ENCODE measurements at regions not wholly inside any gene's neighbourhood (a gene's known extent, or its start where the extent isn't known, plus 50 kb on each side); places are given as distances from the start of the nearest gene placed in this dataset.
A peak's percentile ranks its signal among the peaks of the same experiment; 100 is the strongest.

DNA sequence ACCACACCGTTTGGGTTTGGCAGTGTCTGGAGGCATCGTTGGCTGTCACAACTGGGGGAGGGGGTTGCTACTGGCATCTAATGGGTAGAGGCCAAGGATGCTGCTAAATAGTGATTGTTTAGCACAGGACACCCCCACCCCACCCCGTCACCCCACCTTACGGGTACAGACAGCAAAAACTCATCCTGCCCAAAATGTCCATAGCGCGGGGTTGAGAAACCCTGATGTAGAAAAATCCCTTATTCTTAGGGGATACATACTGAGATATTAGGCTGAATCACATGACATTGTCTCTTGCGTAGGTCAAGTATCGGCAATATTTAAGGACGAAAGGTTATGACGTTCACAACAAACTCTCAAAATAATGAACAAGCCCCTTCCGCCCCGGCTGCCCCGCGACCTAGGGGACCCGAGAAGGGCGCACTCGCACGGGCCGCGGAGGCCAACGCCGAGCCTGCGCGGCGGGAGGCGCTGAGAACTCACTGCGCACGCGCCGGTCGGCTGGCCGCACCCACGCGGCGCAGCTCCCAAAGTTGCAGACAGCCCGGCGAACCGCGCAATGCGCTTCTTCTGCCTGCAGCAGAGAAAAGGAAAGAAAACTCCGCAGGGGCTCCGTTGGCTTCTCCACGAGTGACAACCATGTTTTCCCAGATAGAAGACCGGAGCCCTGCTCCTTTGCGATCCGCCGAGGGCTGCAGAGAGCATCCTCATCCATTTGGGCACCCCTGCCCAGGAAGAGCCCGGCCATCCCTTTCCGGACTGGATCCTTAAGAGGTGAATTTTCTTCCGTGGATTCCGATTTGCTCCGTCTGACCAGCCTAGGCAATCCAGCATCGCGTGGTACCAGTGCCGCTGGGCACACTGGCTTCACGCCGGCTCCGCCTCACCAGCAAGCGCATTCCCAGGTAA is 136.8 kb upstream of the CCDC54 start (continued):
- TF ChIP-seq, protein P1, sequence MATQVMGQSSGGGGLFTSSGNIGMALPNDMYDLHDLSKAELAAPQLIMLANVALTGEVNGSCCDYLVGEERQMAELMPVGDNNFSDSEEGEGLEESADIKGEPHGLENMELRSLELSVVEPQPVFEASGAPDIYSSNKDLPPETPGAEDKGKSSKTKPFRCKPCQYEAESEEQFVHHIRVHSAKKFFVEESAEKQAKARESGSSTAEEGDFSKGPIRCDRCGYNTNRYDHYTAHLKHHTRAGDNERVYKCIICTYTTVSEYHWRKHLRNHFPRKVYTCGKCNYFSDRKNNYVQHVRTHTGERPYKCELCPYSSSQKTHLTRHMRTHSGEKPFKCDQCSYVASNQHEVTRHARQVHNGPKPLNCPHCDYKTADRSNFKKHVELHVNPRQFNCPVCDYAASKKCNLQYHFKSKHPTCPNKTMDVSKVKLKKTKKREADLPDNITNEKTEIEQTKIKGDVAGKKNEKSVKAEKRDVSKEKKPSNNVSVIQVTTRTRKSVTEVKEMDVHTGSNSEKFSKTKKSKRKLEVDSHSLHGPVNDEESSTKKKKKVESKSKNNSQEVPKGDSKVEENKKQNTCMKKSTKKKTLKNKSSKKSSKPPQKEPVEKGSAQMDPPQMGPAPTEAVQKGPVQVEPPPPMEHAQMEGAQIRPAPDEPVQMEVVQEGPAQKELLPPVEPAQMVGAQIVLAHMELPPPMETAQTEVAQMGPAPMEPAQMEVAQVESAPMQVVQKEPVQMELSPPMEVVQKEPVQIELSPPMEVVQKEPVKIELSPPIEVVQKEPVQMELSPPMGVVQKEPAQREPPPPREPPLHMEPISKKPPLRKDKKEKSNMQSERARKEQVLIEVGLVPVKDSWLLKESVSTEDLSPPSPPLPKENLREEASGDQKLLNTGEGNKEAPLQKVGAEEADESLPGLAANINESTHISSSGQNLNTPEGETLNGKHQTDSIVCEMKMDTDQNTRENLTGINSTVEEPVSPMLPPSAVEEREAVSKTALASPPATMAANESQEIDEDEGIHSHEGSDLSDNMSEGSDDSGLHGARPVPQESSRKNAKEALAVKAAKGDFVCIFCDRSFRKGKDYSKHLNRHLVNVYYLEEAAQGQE (IDR thresholded peaks at IDR 0.05; ENCODE audit: low read depth, low read length): no peak
- TF ChIP-seq NRF1 (IDR thresholded peaks at IDR 0.05; ENCODE audit: low read depth, low read length) (peak; percentile 95), MEF2A (IDR thresholded peaks at IDR 0.05; ENCODE audit: borderline replicate concordance, low read depth) (no peak), FOXJ3 (CRISPR knock-in tag; IDR thresholded peaks at IDR 0.05) (no peak), GATA2 (CRISPR knock-in tag; IDR thresholded peaks at IDR 0.05) (no peak), FOXM1 (IDR thresholded peaks at IDR 0.05; ENCODE audit: low read depth) (no peak), TCF12 (IDR thresholded peaks at IDR 0.05) (no peak)
- TF ChIP-seq, protein P2, sequence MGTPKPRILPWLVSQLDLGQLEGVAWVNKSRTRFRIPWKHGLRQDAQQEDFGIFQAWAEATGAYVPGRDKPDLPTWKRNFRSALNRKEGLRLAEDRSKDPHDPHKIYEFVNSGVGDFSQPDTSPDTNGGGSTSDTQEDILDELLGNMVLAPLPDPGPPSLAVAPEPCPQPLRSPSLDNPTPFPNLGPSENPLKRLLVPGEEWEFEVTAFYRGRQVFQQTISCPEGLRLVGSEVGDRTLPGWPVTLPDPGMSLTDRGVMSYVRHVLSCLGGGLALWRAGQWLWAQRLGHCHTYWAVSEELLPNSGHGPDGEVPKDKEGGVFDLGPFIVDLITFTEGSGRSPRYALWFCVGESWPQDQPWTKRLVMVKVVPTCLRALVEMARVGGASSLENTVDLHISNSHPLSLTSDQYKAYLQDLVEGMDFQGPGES (IDR thresholded peaks at IDR 0.05; ENCODE audit: low read depth, low read length): no peak
- TF ChIP-seq, protein P3, sequence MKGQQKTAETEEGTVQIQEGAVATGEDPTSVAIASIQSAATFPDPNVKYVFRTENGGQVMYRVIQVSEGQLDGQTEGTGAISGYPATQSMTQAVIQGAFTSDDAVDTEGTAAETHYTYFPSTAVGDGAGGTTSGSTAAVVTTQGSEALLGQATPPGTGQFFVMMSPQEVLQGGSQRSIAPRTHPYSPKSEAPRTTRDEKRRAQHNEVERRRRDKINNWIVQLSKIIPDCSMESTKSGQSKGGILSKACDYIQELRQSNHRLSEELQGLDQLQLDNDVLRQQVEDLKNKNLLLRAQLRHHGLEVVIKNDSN (IDR thresholded peaks at IDR 0.05; ENCODE audit: borderline replicate concordance, low read depth): peak; percentile 19; the same call in 1 of the 2 replicates

DNA sequence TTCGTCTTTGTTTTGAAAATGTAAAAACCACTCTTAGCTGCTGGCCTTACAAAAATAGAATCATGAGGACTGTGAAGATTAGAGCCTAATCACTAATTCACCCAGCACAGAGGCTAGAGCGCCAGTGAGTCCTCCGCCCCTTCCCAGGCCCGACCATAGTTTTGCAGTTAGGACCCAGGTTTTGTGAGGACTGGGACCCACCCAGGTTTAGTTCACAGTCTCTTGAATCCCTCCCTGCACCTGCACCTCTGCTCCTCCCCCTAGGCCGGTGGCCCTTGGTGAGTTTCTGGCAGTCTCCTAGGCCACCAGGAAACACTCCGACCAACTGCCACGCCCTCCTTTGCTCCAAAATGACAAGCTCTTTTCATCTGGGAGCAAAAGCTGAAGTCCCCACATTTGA is 136.0 kb upstream of the CCDC54 start:
- DNase-seq: peak; percentile 32
- peaks cover 9% of the 10 kb centered on the region for H3F3A ChIP-seq (replicated peaks; ENCODE audit: insufficient read depth)
- POLR2A ChIA-PET: no interaction called here
- H3K4me3 ChIP-seq (ENCODE audit: low read depth in 2 of 2, low read length in 1 of 2): peak overlapping the region; percentile 94 to 99
- H3K9ac ChIP-seq: peak overlapping the region; percentile 79
- TF ChIP-seq, protein P1 (IDR thresholded peaks at IDR 0.05; ENCODE audit: low read depth, low read length): no peak
- WGBS (ENCODE audit: low lambda C conversion rate): 4% methylated on average over 5 of the region's 7 CpGs
- peaks cover 0 to 6% of the 10 kb centered on the region in 2 experiments; a peak in 2 of 4 replicates for H3K4me1 ChIP-seq (ENCODE audit: control insufficient read depth in 1 of 2, insufficient read depth in 2 of 2, low read depth in 1 of 2, low read length in 1 of 2)
- H4K20me1 ChIP-seq (ENCODE audit: insufficient read depth): no peaks in the 10 kb centered on the region
- CTCF ChIA-PET: interaction anchor here (0.7 to 2.6 kb wide), 4 partner anchors 31 to 477 kb away, joined by 3 to 14 read pairs (median 6); no protein-coding TSS in a partner anchor
- peaks cover 4 to 13% of the 10 kb centered on the region in 2 experiments for H3K36me3 ChIP-seq (replicated peaks in 1 of 2; ENCODE audit: control insufficient read depth in 1 of 2, insufficient read depth in 2 of 2, low read length in 1 of 2)
- H2AFZ ChIP-seq (ENCODE audit: low read depth): peak overlapping the region; percentile 93
- H3K4me2 ChIP-seq: peak overlapping the region; percentile 90
- no peaks in the 10 kb centered on the region for H3K9me2 ChIP-seq
- H3K9me3 ChIP-seq: no peaks in the 10 kb centered on the region
- peak overlapping the region in 1 of 2 experiments; percentile 60; a peak in 1 of 4 replicates for H3K27ac ChIP-seq (ENCODE audit: low read depth in 2 of 2, low read length in 1 of 2)
- H3K79me2 ChIP-seq (ENCODE audit: insufficient read depth): peaks cover 51% of the 10 kb centered on the region
- no peaks in the 10 kb centered on the region for H3K27me3 ChIP-seq (ENCODE audit: insufficient read depth)

Measured in SK-N-SH (cell line).